COR-L47 (cell line): ENCODE measurements at regions not wholly inside any gene's neighbourhood (a gene's known extent, or its start where the extent isn't known, plus 50 kb on each side); places are given as distances from the start of the nearest gene placed in this dataset.
"Not testable (repeated sequence)": the region's sequence is repeated elsewhere in the genome, so short reads cannot be mapped to it uniquely, and the experiment has no call there.

ENCODE experiments used
- DNase-seq: peaks from one replicate; lab custom pipeline; 2025; lab: John Stamatoyannopoulos, UW

DNA sequence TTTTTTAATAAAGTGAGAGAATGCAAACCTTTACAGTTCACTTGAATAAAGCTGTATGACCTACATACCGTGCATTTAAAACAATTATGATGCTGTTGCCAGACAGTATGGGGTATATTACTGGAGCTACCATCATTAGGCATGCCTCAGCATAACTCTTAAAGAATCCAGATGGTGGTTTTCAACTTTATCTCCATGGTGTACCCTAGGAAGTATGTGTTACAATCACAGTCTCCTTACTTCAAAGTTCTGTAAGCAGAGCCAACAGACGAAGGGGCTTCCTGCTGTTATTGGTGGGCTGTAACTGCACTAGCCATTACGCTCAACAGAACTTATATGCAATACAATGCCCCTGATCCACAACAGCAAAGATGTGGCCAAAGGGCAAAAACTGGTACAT, 803.3 kb downstream of the DTWD2 start:
- DNase-seq, result no peak

DNA sequence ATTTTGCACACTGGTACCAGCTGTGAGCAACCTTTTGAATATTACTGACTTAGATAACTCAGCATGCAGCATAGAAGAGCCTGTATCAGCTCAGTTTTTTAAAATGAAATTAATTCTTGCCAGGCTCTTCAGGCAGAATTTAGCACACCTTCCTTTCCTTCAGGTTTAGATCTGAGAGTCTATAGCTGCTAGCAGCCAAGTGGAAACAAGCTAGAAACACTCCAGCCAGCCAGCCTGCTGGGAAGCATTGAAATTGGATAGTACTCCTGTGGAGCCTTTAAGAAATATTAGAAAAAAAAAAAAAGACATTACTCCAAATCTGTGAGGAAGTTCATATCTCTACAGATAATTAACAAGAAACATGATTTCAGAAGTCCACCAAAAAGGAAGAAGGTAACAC, 812.2 kb downstream of the DTWD2 start:
- no peak for DNase-seq

DNA sequence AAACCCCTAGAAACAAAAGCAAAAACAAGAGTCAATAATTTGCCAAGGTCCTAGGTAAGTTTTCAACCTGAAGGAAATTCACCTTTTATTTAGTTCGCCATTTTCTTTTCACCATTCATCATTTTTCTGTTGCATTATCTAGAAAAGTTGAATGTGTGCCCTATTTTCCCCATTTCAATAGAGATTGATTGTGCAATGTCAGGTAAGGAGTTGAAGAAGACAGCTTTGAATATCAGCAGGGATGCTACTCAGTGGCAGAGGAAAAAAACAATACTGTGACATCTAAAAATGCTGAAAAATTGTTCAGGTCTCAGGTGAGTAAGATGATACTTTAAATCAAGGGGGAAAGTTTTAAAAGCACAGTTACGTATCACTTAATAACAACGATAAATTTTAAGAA, 813.7 kb downstream of the DTWD2 start:
- no peak for DNase-seq

DNA sequence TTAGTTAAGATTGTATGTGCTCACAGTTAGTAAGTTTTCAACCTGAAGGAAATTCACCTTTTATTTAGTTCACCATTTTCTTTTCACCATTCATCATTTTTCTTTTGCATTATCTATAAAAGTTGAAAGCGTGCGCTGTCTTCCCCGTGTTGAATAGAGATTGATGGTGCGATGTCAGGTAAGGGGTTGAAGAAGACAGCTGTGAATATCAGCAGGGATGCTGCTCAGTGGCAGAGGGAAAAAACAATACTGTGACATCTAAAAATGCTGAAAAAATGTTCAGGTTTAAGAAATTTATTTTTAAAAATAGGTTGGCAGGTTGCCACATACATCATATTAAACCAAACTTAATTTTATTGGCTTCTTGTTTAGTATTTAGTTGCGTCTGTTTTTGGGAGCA, 815.0 kb downstream of the DTWD2 start:
- DNase-seq, result no peak

DNA sequence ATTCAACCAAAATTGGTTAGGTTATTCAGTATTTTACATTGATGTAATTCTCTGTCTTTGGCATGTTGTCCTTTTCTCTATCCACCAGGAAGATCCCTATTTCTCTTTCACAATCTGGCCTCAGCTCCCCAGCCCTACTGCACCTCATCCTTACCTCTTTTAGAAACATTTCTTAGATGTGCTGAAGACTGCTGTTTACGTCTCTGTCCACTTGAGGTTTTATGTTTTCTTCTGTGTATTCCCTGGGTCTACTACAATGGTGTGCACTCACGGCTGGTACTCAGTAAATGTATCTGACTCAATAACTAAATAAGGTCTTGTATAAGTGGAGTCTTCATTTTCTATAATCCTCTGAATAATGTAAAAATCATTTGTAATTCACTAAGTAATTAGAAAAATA, 822.7 kb downstream of the DTWD2 start:
- DNase-seq, result no peak

DNA sequence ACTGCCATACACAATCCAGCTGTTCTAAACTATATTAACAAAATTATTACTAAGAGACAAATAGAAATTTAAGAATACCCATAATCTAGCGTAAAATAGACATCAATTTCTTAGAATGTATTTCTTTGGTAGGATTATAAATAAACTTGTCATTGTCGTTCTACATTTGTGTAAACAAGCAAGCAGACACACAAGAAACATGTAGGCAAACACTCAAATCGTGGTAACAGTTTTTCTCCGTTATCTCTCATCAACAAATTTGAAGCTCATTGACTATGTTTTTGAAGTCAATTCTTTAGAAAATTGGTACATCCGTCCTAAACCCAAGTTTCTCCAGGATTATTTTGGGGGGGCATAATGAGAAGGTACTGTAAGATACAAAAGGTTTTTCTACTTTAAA, 832.2 kb downstream of the DTWD2 start:
- no peak for DNase-seq

DNA sequence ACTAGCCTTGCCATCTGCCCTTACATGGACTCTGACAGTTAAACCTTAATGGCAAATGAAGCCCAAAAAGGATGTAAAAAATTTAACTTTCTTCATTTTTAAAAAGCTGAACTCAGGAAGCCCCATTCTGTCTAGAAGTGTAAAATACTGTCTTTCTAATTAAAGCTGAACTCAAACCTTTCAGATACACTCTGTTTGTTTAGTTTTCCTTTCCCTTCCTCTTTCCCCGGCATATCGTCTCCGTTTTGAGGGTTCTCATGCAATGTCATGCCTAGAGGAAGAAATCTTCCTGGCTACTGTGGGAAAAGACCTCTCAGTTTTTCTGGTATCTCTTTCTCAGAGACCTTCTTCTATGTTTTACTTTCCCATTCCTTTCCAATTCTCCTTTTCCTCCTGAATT, 841.5 kb downstream of the DTWD2 start:
- no peak for DNase-seq

DNA sequence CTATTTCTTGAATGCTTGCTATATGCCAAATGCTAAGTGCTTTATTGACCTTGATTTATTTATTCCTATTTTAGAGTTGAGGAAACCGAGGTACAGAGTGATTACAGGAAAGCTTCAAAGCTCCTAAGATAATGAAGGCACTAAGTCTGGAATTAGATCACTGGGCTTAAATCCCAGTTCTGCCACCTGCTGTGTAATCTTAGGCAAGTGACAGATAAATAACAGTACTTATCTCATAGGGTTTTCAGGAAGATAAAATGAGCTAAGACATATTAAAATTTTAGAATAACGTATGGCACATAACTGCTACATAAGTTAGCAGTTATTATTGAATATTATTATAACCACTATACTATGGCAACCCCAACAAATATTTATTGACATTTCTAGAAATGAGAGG, 843.8 kb downstream of the DTWD2 start:
- peak; percentile 2 for DNase-seq

DNA sequence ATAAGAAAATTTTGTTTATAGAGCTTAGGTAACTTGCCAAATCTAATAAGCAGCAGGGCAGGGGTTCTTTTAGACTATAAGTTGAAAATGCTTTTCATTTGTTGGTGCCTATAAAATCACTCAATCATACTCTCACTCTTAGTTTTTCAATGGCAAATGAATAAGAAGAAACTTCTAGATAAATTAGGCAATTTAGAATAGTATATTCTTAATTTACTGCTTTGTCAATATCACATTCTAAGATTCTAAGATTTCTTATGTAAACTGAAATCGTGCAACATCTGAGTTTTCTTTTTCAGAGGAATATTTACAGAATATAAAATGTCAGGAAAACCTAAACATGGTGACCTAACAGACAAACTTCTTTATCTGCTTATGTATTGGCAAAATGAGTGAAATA, 849.0 kb downstream of the DTWD2 start:
- no peak for DNase-seq

DNA sequence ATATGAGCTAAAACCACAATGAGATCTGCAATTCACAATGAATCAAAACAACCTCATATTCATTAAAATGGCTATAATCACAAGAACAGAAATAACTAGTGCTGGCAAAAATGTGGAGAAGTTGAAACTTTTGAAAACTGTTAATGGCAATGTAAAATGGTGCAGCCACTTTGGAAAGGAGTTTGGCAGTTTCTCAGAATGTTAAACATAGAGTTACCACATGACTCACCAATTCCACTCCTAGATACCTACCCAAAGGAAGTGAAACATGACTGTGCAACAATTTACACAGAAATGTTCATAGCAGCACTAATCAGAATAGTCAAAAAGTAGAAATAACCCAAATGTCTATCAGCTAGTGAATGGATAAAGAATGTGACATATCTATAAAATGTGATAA, 862.2 kb downstream of the DTWD2 start:
- no peak for DNase-seq

DNA sequence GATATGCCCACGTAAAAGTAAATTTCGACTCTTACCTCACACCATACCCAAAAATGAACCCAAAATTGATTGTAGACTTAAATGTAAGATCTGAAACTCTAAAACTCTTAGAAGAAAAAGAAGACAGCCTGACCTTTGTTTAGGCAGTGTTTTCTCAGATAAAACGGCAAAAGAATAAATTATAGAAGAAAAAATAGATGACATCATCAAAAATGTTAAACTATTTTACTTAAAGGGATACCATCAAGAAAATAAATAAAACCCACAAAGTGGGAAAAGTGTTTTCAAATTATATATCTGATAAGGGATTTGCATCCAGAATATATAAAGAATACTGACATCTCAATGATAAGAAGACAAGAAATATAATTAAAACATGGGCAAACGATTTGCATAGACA, 862.7 kb downstream of the DTWD2 start:
- DNase-seq, result no peak

DNA sequence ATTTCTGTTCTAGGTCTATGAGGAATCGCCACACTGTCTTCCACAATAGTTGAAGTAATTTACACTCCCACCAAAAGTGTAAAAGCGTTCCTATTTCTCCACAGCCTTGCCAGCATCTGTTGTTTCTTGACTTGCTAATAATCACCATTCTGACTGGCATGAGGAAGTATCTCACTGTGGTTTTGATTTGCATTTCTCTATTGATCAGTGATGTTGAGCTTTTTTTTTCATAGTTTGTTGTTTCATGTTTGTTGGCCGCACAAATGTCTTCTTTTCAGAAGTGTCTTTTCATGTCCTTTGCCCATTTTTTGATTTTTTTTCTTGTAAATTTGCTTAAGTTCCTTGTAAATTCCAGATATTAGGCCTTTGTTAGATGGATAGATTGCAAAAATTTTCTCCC, 867.1 kb downstream of the DTWD2 start:
- DNase-seq, result no peak

DNA sequence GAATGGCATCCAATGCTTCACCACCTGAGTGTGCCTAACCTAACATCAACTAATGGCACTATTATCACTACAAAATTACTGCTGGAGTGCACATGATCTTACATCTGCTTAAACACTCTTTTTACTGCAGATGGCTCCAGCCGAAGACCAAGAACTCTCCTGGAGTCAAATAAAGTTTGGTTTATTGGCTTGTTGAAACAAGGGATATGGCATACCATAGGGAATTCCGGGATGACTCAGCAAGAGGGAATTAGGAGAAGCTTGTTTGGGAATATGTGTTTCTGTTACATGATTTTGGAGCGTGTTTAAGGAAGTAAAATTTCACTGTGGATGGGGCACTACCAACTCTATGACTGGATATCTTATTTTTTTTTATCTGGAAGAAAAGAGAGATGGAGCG, 872.6 kb downstream of the DTWD2 start:
- DNase-seq, result no peak

DNA sequence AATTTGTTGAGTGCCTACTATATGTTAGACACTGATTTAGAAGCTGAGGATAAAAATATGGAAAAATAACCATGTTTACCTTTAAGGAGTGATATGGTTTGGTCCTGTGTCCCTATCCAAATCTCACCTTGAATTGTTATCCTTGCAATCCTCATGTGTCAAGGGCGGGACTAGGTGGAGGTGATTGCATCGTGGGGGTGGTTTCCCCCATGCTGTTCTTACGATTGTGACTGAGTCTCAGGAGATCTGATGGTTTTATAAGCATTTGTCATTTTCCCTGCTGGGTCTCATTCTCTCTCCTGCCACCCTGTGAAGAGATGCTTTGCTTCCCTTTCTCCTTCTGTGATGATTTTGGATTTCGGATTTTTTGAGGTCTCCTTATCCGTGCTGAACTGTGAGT, 876.4 kb downstream of the DTWD2 start:
- no peak for DNase-seq

DNA sequence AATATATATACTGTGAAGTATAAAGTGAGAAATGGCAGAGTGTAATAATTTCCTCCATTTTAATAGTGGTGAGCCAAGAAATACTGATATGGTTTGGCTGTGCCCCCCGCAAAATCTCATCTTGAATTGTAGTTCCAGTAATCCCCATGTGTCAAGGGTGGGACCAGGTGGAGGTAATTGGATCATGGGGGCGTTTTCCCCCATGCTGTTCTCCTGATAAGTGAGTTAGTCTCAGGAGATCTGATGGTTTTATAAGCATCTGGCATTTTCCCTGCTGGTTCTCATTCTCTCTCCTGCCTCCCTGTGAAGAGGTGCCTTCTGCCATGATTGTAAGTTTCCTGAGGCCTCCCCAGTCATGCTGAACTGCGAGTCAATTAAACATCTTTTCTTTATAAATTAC, 881.1 kb downstream of the DTWD2 start:
- not testable (repeated sequence) for DNase-seq

DNA sequence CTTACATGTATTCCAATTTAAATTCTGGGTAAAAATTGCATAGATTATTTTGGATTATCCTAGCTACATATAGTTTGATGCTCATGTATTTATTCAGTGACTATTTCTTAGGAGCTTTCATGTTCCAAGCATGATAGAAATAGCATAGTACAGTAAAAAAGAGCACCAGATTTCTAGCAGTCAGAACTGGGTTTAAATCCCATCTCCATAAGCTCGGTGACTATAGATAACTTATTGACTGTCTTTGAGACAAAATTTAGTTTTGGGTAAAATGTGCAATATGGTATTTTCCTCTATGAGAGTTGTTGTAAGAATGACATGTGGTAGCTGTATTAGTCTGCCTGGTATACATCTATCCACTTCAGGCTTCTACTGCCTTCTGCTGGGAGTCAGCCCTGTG, 889.6 kb downstream of the DTWD2 start:
- DNase-seq, result no peak

DNA sequence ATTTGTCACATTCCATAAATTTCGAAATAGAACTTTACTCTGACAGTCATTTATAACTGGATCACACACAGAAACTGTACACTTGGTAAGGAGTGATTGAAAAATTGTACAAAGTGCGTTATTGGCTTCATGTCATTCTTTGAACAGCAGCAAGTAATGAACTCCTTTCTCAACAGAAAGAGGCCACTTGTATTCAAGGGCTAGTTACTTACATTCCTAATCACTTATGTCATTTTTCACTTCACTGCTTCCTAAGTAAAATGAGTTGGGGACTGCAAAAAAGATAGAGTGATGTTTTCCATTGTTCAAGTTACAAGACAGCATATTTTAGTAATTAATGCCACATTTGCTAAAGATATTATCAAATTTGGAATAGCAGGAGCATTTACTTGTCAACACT, 893.2 kb downstream of the DTWD2 start:
- no peak for DNase-seq

DNA sequence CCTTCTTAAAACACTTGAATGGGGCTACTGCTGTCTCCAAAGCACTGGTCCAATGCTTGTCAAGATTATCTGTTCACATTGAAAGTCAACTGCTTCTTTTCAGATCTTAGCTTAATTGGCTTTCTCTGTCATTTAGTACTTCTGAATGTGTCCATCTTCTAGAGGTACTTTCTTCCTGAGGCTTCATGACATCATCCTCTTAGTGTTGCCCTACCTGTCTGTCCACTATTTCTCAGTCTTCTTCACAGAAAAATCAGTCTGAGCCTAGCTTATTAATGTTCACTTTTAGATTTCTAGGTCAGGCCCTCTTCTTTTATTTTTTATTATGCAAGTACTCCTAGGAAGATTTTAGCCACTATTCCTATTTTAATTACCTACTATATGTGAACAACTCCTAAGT, 899.9 kb downstream of the DTWD2 start:
- no peak for DNase-seq

DNA sequence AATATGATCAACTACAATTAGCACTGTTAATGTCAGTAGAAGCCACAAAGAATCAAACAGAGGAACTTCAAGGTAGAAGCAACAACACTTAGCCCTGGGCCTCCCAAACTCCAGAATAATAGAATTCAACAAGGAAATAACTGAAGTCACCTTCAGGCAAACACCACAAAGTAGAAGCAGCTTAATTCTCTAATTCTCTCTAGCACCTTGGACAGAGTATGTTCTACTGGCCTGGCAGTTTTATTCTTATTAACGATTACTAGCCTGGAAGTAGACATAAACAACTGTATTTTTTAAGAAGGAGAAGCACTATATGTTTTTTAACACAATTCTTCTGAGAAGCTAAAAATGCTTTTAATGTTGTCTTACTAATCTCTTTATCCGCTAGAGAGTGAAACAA, 911.9 kb downstream of the DTWD2 start:
- DNase-seq, result no peak

DNA sequence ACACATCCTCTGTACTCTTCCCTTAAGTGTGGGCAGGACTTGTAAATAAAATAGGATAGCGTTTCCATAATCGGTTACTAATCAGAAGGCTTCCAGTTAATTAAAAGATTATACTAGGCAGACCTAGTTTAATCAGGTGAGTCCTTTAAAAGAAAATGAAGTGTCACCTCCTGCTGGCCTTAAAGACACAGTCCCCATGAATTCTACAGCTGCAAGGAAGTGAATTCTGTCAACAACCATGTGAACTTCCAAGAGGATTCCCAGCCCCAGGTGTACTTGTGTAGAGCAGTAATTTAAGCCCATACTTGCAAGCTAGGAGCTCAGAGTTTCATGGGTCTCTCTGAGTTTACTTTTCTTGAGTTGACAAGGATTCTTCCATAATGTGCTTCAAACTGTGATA, 918.3 kb downstream of the DTWD2 start:
- DNase-seq, result no peak

DNA sequence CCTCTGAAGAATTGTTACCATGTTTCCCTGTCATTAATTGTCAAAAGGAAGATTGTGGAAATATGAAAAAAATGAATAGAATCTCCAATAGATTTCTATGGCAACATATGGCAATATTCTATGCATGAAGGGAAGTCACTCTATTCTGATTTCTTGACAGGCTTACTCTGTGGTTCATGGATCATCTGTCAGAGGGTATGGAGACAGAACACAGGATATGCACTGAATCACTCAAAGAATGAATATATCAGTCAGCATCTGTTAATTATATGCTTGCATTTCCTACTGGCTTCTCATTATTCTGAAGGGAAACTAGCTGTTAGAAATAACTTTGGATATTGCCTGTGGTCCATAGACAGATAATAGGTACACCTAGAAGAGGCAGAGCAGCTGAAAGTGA, 918.9 kb downstream of the DTWD2 start:
- no peak for DNase-seq

DNA sequence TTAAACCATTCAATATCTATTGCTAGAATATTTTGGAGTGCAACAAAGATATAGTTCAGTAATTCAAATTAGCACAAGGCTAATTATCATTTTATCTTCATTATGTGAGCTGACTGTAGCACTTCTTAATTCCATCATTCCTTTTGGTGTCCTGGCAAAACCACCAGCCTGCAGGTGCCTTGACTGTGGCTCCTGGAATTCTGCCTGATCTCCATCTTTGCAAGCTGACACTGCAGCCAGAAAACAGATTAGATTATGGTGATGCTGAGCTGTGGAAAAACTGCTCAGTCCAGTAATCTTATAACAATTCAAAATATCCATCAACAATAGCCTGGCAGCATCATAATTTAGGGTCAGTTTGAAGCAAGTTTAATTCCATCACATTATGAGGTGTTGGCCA, 919.5 kb downstream of the DTWD2 start:
- DNase-seq, result no peak

DNA sequence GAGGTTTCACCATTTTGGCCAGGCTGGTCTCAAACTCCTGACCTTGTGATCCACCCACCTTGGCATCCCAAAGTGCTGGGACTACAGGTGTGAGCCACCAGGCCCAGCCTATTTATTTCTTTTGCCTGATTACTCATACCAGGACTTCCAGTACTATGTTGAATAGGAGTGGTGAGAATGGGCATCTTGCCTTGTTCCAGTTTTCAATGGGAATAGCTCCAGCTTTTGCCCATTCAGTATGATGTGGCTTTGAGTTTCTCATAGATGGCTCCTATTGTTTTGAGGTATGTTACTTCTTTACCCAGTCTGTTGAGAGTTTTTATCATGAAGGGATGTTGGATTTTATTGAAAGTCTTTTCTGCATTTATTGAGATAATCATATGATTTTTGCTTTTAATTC, 924.5 kb downstream of the DTWD2 start:
- not testable (repeated sequence) for DNase-seq

DNA sequence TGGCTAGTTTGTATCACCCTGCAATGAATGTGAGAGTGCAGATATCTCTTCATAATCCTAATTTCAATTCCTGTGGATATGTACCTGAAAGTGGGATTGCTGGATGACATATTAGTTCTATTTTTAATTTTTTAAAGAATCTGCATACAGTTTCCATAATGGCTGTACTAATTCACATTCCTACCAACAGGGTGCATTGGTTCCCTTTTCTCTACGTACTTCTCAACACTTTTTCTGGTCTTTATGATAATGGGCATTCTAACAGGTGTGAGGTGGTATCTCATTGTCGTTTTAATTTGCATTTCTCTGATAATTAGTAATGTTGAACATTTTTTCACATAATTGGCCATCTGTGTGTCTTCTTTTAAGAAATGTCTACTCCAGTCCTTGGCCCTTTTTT, 927.5 kb downstream of the DTWD2 start:
- DNase-seq, result no peak

DNA sequence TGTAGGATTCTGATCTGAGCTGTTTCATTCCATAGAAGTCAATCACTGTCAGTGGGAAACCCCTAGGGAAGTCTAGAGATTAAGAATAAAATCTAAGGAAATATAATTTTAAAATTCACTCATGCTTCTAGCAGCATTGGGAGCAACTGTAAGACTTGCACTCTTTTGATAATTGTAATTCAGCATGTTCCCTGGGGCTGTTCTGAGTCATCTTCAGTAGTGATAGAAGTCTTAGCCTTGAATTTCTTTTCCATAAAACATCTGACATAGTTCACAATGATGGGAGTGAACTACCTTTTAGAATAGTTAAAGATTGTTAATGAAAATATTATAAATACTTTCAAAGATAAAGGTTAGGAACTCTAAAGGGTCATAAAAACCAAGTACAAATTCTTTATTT, 935.8 kb downstream of the DTWD2 start:
- no peak for DNase-seq
